GM13977 (cell line): ENCODE measurements at regions not wholly inside any gene's neighbourhood (a gene's known extent, or its start where the extent isn't known, plus 50 kb on each side); places are given as distances from the start of the nearest gene placed in this dataset.

ENCODE experiments used
- DNase-seq: peaks from one replicate; pipeline ENCODE4 v3.0.0; 2012; ENCODE audit warnings: low spot score
- CTCF ChIP-seq: IDR thresholded peaks from 2 replicates; pipeline ENCODE4 v1.5.1; 2012; ENCODE audit warnings: mild to moderate bottlenecking, control low read depth; ENCODE audit not compliant: insufficient read depth; ENCODE audit errors: extremely low read depth, missing control alignments
- in situ Hi-C: fragments of 300-500 bp; cut with MboI; formaldehyde crosslinking; loops from one replicate; pipeline ENCODE4 v1.12.0; 2022; ENCODE audit warnings: low sequenced_read_pairs, low pct_unique_long_range_greater_than_20kb, mixed read lengths, inconsistent platforms; ENCODE audit not compliant: unreplicated experiment

DNA sequence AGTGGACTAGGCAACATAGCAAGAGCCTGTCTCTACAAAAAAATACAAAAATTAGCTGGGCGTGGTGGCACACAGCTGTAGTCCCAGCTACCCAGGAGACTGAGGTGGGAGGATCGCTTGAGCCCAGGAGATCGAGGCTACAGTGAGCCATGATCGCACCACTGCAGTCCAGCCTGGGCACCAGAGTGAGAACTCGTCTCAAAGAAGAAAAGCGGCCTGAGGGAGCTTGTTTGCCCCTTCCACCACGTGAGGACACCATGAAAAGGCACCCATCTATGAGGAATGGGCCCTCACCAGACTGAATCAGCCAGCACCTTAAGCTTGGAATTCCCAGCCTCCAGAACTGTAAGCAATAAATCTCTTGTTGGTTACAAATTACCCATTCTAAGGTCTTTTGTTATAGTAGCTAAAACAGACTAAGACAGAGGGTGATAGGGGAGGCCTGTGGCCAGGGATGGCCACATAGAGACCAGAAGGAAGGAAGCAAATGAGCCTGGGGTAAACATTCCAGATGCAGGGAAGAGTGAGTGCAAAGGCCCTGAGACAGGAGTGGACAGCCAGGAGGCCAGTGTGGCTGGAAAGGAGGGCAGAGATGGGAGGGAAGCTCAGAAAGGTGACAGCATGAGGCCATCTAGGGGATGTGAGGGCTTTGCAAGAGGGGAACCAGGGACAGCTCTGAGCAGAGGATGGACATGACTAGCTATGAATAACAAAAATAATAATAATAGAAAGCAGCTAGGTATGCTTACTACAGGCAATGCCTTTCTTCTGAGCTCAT lies 120.1 kb downstream of the MATN1 start:
- TF ChIP-seq CTCF = no peak
- in situ Hi-C loops = no loop called here
- DNase-seq = no peak

DNA sequence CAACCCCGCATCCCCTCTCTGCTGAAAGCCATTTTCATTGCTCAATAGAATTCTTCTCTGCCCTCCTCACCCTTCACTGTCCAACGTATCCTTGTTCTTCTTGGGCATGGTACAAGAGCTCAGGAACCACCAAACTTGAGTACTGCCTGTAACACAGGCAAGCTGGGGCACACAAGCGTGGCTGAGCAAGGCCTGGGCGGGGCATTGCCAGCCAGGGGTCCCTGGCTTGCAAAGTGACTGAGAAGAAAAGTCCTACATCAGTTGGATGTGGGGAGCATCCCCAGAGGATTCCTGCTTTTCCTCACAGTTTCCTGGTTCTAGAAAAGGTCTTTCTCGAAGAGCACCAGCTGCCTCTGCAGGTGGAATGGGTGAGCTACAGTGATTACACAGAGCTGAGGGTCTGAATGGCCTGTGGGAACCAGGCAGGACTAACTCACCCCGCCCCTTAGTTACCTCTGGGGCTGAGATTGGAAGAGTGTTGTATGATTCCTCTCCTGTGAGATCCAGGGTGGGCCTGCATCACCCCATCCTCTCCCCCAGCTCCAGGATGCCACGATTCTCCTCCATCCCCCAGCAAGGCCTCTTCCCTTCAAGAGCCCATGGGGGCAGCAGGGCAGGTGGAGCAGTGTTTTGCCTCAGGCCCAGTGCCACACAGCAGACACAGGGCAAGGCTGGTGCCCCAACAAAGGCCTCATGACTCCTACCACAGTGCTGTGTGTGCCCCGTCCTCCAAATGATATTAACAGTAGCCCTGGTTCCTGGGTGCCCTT lies 121.9 kb downstream of the MATN1 start:
- DNase-seq = no peak
- no peak for TF ChIP-seq CTCF
- in situ Hi-C loops = no loop called here

- in situ Hi-C loops = no loop called here
Measured at GRCh38 chr1:30600706-30601105, 122.7 kb downstream of the MATN1 start.

DNA sequence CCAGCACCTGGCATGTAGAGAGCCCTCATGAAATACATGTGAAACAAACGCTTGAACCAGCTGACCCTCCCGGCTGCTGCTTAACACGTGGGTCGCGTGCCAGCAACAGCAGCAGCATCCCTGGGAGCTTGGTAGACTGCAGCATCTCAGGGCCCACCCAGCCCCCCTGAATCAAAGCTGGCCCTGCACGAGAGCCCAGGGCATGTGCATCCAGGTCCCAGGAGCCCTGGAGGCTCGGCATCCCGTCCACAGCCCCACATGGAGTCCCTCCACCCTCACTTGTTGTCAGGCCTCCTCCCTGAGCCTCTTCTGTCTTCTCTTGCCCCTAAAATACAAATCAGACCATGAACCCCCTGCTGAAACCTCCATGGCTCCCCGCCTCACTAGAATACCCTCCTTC lies 123.1 kb downstream of the MATN1 start:
- DNase-seq = no peak

More at GRCh38 chr1:30600706-30601105, 122.7 kb downstream of the MATN1 start:
- no peak for TF ChIP-seq CTCF
- DNase-seq = no peak

DNA sequence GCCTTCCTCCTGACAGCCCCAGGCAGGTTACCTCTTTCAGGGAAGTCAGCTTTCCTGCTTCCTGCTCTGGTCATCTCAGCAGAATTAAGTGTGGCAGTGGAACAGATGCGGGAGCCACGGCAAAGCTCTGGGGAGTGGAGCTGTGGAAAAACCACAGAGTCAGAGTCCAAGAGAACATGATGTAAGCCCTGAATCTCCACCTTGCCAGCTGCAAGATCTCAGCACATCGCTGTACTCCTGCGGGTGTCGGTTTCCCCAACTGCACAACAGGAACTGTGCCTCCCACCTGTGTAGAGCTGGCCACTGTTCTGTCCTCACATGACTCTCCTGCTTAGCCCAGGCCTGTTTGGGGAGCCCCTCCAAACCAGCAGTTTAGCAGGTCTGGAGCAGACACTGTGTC lies 123.7 kb downstream of the MATN1 start:
- in situ Hi-C loops = no loop called here
- DNase-seq = no peak
- no peak for TF ChIP-seq CTCF

More for the DNA sequence above, 123.1 kb downstream of the MATN1 start:
- TF ChIP-seq CTCF = no peak
- in situ Hi-C loops = no loop called here

DNA sequence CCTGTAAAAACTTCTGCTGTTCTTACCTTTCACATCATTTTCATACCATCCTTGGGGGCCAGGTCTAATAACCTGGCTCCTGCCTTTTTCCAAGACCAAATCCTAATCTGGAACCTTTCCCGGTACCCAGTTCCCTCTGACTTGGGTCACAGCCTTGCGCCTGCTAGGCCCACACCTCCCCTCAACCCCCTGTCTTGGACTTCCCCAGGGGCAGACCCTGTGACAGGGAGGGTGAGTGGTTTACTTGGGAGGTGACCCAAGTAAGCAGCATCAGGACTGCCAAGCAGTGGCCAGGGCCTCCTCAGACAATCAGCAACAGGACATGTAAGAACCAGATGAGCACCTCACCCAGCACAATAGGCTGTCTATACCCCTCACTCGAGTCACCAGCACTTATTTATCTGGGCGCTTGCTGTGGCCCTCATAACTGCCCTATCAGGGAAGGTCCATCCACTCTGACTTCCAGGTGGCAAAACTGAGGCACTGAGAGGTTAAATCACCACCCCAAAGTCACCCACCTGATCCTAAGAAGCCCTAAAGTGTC lies 124.7 kb downstream of the MATN1 start:
- DNase-seq = no peak
- in situ Hi-C loops = no loop called here
- TF ChIP-seq CTCF = no peak
